GM21390 (cell line): ENCODE measurements at regions not wholly inside any gene's neighbourhood (a gene's known extent, or its start where the extent isn't known, plus 50 kb on each side); places are given as distances from the start of the nearest gene placed in this dataset.
"Not testable (repeated sequence)": the region's sequence is repeated elsewhere in the genome, so short reads cannot be mapped to it uniquely, and the experiment has no call there.

ENCODE experiments used
- ATAC-seq: cut with Tn5 transposase; IDR thresholded peaks from one replicate; pipeline ENCODE4 v1.9.1; 2021; ENCODE audit not compliant: unreplicated experiment

DNA sequence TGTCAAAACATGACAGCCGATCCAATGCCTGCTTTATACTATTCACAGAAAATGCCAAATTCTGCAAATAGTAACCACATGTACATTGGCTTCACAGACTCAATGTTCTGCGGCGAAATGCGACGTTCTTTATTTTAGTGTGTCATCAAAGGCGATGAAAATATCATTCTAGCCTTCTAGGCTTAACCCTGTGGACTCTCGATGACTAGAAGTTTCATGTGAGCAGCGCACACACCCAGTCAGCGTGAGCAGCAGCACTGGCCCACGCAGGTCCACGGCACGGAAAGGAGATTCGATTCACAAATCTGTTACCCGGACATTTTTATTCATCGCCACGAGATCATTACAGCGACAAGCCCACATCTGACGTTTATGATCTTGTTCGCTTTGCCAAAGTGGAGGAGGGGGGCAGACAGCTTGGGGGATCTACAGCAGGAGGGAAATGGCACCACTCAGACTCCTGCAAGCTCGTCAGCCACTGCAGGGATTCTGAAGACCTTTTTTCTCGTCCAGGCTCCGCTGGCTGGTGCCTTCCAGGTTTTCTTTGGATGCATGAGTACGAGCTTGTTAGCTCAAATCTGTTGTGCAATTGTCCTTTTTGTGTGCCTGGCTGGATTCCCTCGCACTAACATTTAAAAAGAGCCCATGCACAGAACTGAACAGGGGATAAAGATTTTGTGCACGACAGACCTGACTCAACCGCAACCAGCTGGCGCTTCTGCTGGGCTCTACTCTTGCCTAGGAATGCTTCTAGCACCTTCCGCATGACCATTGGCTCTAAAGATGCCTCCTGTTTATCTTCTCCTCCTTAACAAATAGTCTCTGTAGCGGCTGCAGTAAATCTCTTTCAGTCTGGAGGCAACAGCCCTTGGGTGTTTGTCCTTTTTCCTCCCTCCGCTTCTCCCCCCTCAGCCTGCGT is 938.4 kb downstream of the MCTP2 start:
- no peak for ATAC-seq

DNA sequence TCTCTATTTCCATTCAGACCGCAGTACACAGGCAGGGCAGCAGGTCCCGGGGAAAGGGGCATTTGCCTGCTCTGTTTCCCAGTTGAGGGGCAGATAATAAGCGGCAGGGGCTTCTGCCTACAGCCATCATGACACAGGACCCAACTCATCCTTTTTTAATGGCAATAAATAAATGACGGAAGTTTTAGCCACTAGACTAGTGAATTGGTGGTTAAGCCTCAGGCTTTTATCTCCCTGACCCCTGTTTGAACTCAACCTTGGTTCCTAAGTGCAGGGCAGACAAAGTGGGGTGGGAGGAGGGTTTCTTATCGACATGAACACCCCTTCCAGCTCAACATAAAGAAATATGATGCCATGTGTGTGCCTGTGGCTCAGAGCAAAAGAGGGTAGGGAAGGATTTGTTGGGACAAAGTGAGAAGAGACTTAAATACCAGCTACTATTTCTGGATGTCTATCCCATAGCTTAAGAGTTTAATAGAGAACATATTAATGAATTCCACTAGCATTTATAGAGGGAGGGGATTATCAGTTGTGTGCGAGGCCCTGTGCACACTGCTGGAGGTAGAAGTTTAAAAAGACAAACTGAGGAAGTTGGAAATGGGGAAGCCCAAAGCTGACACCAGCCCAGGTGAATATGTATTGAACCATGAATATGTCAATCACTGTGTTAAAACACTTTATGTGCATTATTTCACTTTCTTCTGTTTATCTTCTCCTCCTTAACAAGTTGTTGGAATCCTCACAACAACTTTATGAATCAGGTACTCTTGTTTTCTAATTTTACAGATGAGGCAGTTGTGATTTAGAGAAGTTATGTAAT is 939.4 kb downstream of the MCTP2 start:
- no peak for ATAC-seq

DNA sequence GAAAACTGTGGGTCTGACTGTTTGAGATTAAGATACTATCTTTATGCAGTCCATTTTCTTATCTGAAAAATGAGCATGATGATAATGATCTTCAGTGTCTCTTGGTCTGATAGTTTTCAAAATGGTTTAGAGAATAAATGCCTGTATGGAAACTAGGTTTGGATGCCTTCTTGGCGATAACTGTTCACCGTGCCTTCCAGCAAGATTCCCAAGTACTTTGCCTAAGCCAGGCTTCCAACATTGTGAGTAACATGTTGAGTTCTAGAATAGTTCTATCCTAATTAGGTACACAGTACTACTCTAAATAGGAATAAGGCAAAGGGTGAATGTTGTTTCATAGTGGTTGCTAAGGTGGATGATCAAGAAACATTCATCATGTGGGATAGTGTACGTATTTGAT is 940.2 kb downstream of the MCTP2 start:
- ATAC-seq = no peak

DNA sequence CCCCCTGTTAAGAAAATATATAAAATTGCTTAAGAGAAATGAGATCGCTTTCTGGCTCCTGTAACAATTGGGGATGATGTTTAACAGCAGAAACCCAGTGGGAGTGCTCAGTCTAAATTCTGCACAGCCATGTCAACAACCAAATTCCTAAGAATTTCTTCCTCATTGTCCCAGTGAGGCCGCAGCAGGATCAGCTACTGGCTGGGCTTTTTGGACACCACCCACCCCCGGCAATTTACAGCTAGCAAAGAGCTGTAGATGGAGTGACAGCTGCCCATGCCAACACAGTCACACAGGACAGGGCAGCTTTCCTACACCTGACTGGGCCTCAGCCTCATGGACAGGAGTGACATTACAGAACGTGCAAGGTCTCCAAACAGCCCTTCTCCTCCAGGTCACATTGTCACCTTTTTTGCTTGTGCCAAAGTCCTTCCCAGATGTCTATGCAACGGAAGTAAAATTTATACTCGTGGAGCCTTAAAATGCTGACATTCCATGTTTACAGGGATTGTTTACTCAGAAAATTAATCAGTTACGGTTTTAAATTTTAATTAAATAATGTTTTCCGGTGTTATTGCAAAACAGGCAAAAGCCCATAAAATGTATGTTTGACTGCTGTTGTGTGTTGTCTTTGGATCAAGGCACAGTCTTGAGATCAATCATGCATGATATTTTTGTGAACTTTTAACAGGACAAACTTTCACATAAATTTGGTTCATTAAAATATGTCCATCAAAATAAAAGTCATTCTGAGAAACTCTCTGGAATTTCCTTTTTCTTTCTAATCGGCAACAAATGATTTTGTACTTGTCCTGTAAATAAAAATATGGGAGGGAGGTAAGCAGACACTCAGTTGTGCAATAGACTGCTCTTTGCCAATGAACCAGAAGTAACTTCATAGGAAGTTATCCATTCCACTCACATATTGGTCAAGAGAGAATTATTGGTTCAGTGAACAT is 943.2 kb downstream of the MCTP2 start:
- ATAC-seq = no peak

DNA sequence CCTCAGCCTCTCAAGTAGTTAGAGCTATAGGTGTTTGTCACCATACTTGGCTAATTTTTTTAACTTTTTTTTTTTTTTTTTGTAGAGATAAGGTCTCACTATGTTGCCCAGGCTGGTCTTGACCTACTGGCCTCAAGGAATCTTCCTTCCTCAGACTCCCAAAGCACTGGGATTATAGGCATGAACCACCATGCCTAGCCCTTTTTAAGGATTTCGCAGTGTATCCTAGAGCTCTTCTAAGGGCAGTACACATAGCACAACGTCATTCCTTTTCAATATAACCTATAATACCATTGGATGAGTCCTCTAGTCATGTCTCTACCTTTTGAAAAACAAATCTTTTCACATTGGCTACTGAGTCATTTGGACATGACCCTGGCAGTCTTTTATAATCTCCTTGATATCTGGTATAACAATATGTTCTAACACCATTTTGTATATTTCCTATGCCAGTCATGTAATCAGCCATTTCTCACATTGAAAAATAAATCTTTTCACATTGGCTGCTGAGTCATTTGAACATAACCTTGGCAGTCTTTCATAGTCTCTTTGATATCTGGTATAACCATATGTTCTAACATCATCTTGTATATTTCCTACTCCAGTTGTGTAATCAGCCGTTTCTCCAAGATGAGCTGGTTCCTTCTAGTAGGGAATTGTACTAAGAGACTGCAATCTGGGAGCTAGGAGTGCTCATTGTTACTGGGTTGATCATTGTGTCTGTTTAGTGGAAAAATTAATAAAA is 944.7 kb downstream of the MCTP2 start:
- no peak for ATAC-seq

DNA sequence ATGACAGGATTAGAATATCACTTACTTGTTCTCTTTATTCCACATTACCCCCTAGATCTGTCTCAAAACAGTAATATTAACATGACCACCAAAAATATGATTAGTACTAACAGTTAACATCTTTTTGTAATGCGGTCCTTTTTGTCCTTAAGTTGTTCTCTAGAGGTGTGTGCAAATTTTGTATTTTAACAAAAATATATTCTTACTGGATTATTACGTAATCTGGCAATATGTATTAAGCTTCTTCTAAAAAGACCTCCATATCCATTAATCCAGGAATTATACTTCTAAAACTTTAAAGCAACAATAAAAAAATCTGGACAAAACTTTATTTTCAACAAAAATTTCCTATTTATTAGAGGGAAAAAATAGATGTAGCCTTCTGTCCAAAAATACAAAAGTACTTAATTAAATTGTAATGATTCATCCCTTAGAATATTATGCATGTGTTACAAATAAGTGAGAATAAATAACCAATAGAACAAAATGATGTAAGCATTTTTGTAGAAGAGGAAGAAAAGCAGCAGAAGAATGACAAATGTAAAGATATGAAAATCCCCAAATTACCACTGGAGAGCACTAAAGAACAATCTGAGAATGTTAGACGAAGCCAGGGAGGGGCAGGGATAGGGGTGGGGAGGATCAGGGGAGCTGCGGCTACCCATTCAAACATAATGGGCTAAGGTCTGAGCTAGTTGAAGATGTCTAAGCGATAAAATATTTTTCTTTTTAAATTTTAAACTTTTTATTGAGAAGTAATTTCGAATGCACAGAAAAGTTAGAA is 945.6 kb downstream of the MCTP2 start:
- ATAC-seq = no peak

DNA sequence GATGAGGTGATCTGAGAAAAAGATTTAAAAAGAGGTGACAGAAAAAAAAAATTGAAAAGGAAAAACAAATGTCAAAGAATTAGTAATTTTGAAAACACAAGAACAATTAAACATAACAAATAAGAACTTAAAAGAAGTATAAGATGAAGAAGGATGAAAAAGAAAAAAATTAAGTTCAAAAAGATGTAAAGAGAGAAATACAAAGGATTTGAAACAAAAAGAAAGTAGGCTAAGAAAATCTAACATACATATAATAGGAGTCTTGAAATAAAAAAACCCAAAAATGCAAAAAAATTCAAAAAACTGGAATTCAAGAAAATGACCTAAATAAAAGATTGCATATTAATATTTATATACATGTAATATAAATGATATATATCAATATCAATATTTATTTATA is 949.2 kb downstream of the MCTP2 start:
- ATAC-seq = no peak

DNA sequence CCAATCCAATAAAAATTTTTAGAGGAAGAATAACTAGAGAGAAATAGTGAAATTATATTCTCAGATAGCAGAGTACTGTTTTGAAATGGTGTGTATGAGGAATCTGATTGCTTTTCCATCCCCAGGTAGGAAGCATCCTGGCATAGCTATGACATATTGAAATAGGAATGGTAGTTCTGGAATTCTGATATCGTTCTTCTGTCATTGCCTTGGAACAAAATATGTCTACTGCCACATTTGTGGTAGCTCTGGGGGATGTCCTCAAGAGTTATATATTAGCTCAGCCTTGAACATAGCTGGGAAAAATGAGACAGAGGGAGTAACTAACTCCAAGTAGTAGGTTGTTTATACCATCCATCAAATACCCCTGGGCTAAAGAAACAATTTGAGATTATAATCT is 950.7 kb downstream of the MCTP2 start:
- no peak for ATAC-seq

DNA sequence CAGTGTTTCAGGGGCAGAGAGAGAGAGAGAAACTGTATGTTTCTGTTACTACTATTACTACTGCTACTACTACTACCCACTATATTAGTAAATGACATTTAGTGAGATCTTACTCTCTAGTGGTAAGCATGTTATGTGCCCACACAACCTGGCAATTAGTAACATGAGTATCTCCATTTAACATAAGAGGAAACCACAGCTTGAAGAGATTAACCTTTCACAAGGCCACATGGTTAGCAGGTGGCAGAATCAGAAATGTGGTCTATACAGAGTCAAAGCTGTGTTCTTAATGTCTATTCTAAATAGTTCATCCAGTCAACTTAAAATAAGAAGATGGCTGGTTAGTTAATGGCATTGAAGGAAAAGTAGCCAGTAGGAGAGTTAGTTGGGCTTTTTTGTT is 961.6 kb downstream of the MCTP2 start:
- ATAC-seq = no peak

DNA sequence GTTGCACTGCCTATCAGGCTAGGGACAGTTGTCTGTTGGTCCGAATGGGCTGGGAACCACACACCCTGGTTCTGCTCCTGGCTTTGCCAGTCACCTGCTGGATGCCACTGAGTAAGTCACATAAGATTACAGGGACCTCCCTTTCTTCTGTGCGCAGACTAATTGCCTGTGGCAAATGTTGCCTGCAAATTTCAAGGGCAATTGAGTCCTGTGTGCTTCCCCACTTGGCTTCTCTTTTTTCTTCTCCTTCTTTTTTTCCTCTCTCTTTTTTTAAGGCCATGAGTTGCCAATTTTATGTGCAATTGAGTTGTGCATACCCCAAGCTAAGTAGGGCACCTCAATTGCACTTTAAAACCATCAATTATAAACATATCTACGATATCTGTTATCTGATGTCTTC is 963.4 kb downstream of the MCTP2 start:
- ATAC-seq = no peak

DNA sequence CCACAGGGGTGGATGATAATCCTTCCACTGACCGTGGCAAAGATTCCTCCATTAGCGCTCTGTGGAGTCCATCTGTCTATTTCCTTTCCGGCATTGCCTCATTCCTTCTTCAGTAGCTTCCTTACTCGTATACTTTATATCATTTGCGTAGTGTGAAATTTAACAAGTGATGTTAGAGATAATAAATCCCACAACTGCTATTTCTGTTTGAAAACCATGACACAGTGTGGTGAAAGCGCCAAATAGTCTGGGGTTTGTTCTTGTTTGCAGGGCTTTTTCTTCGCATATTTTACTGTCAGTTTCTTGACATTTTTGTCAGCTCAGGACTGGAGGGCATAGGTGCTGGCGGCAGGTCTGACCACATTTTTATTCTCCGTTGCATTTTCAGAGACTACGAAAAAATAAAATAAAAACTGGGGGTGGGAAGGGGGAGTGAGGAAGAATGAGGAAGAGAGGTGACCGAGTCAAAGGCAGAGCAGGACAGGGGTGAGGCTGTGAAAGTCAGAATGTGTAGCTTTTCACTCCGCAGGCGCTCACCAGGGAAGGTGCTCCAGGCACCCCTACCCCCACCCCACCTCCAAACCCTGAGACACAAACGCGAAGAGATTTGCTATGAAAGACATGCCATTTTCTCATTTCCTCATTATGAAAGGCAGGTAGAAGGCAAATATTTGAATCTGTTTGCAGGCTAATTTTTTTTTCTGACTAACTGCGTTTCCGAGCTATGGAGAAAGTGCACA is 965.0 kb downstream of the MCTP2 start:
- ATAC-seq = no peak

DNA sequence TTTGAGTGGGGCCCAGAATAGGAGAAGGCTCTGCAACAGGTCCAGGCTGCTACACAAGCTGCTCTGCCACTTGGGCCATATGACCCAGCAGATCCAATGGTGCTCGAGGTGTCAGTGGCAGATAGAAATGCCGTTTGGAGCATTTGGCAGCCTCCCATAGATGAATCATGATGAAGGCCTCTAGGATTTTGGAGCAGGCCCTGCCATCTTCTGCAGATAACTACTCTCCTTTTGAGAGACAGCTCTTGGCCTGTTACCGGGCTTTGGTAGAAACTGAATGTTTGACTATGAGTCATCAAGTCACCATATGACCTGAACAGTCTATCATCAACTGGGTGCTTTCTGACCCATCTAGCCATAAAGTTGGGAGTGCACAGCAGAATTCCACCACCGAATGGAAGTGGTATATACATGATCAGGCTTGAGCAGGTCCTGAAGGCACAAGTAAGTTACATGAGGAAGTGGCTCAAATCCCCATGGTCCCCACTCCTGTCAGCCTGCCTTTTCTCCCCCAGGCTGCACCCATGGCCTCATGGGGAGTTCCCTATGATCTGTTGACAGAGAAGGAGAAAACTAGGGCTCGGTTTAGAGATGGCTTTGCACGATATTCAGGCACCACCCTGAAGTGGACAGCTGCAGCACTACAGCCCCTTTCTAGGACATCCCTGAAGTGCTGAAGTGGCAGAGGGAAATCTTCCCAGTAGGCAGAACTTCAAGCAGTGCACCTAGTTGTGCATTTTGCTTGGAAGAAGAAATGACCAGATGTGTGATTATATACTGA is 971.4 kb downstream of the MCTP2 start:
- no peak for ATAC-seq

DNA sequence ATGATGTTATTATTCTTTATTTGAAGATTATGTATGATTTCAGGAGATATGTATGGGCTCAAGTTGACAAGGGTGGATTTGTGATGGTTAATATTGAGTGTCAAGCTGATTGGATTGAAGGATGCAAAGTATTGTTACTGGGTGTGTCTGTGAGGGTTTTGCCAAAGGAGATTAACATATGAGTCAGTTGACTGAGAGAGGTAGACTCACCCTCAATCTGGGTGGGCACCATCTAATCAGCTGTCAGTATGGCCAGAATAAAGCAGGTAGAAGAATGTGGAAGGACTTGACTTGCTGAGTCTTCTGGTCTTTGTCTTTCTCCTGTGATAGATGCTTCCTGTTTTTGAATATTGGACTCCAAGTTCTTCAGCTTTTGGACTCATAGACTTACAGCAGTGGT is 973.7 kb downstream of the MCTP2 start:
- no peak for ATAC-seq

DNA sequence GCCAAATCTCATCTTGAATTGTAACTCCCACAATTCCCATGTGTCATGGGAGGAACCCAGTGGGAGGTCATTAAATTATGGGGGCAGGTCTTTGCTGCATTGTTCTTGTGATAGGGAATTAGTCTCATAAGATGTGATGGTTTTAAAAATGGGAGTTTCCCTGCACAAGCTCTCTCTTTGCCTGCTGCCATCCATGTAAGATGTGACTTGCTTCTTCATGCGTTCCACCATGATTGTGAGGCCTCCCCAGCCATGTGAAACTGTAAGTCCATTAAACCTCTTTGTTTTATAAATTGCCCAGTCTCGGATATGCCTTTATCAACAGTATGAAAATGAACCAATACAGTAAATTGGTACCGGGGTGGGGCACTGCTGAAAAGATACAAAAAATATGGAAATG is 974.5 kb downstream of the MCTP2 start:
- not testable (repeated sequence) for ATAC-seq

DNA sequence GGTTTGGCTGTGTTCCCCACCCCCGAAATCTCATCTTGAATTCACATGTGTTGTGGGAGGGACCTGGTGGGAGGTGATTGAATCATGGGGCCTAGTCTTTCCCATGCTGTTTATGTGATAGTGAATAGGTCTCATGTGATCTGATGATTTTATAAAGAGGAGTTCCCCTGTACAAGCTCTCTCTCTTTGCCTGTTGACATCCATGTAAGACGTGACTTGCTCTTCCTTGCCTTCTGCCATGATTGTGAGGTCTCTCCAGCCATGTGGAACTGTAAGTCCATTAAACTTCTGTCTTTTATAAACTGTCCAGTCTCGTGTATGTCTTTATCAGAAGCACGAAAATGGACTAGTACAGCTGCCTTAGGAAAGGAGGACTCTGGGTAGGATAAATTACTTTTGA is 976.7 kb downstream of the MCTP2 start:
- ATAC-seq = no peak

DNA sequence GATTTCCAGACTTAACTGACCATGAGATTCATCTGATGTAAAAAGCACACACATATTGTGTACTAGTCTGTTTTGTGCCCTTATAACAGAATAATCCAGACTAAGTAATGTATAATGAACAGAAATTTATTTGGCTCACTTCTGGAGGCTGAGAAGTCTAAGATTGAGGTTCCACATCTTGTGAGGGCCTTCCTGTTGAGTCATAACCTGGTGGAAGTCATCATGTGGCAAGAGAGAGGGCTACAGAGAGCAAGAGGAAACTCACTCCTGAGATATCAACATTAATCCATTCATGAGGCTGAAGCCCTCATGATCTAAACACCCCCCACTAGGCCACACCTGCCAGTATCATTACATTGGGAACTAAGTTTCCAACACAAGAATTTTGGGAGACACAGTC is 977.6 kb downstream of the MCTP2 start:
- no peak for ATAC-seq

DNA sequence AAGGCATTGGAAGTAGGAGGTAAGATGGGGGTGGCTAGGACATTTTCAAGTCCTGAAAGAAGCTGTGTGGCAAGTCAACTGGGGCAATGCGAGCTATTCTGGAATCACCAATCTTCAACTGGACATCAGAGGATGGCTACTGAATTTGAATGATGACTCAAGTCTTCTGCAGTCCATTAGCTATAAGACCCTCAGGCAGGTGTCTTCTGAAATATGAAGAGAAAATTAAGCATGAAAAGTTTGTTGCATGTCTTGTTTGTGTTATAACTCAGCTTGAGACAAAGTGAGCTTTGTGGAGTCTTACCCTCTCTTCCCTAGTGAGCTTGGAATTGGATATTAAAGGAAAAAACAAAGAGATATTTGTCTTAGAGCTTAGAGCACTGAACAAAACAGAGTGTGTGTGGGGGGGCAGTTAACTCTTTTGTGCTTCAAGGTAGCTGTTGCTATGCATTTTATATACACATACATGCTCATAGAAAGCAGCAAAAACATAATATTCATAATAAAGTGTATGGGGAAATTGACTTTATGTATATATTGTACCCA is 979.1 kb downstream of the MCTP2 start:
- no peak for ATAC-seq

DNA sequence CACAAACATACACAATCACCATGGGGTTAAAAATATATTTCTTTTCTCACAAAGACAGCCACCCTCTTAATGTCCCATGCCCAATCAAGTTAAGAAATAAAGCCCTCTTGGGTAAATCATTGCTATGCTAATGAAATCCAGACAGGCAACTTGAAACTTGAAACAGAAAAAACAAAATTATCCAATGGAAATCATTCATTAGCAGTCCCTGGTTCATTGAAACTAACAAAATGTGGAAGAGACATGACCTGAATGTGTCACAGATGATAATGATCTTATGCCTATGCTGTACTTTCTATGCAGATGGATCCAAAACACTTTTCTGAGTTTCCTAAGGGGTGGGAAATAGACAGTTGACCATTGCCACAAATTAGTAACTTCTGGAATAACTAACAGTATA is 983.7 kb downstream of the MCTP2 start:
- no peak for ATAC-seq
